Prostate gland (tissue), 2 donors: ENCODE measurements at regions not wholly inside any gene's neighbourhood (a gene's known extent, or its start where the extent isn't known, plus 50 kb on each side); places are given as distances from the start of the nearest gene placed in this dataset.

Experiments
- CTCF ChIP-seq, 4 experiments: fragments of 200-600 bp in 2 of 4; fragments of 450-650 bp in 2 of 4; sonication (generic) in 2 of 4; IDR thresholded peaks; 1 replicate in 3 of 4; 2 replicates in 1 of 4; pipeline ENCODE4 v1.5.1; 2016 to 2019; ENCODE audit warnings: antibody characterized with exemption in 4 of 4, mild to moderate bottlenecking in 2 of 4, moderate library complexity in 2 of 4
- POLR2AphosphoS5 ChIP-seq: sonication (generic); formaldehyde crosslinking; IDR thresholded peaks from one replicate; pipeline ENCODE4 v1.6.1; 2017; ENCODE audit warnings: antibody characterized with exemption

- TF ChIP-seq CTCF (IDR thresholded peaks at IDR 0.05) (no peak), POLR2AphosphoS5 (no peak)
Measured at GRCh38 chr1:38129473-38129872, 82.9 kb upstream of the POU3F1 start.
